ENCODE measurements at regions not wholly inside any gene's neighbourhood (a gene's known extent, or its start where the extent isn't known, plus 50 kb on each side); places are given as distances from the start of the nearest gene placed in this dataset.

DNA sequence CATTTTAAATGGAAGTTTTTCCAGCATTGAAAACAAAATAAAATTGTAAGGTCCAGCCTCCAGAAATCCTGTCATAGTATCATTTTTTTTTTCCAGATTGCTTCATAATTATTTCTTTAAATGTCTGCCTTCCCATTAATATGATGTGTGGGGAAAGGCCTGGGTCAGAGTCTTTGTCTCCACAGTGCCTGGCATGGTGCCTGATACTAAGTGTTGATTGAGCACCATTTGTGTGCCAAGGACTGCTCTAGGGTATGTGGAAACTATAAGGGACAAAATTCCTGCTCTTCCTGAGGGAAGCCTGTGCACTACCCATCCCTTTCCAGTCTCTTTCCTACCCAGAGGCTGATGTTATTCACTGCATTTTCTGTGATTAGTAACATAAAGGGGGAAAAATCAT lies 53.1 kb upstream of the BEND4 start:
- Histone ChIP-seq H3K4me3 (no peak overlapping the region), H3K9me3 (no peaks in the 10 kb centered on the region), H3K36me3 (no peaks in the 10 kb centered on the region), H3K27ac (no peak overlapping the region), H3K4me1 (no peaks in the 10 kb centered on the region), H3K27me3 (no peaks in the 10 kb centered on the region)
- intact Hi-C loops (cut with DNase I): no loop called here
- DNase-seq (ENCODE audit: low spot score in 2 of 2): no peak
- no peak for TF ChIP-seq CTCF (IDR thresholded peaks at IDR 0.05)

DNA sequence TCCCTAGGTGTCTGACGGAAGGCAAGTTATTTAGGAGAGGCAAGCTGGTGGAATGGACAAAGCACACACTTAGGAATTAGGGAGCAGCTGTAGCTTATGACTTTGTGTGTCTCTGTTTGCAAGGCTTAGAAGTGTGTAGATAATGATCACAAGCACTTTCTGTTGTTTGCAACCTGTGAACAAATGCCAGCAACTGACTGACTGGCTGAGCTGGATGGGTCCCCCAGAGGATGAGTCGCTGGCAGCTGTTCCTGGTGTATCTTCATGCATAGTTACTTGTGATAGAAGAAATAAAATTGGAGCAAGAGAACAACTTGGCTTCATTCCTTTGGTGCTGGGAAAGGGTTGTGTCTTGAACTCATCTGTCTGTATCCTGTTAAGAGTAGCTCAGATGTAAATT lies 64.2 kb upstream of the BEND4 start:
- Histone ChIP-seq H3K27ac (no peak overlapping the region), H3K4me1 (no peaks in the 10 kb centered on the region), H3K9me3 (no peaks in the 10 kb centered on the region), H3K4me3 (no peak overlapping the region), H3K27me3 (no peaks in the 10 kb centered on the region), H3K36me3 (no peaks in the 10 kb centered on the region)
- no peak for TF ChIP-seq CTCF (IDR thresholded peaks at IDR 0.05)
- DNase-seq (ENCODE audit: low spot score in 2 of 2): no peak
- intact Hi-C loops (cut with DNase I): no loop called here

DNA sequence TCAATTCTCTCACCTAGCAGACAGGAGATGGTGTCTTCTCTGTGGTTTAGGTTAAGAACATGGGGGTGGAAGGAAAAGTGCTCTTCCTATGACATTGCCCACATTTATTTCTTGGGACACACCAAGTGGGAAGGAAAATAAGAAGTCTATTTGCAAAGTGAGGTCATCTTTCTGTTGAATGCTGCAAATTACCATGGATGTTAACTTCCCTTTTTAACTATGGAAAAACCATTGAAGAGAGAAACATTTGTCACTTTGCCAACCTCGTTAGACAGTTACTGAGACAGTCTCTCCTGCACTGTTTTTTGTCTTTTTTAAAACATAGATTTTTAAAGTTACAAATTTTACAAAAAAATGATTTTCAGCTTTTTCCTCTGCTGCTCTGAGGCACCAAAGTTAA lies 72.8 kb upstream of the BEND4 start:
- TF ChIP-seq CTCF (IDR thresholded peaks at IDR 0.05): no peak
- Histone ChIP-seq H3K4me1 (no peaks in the 10 kb centered on the region), H3K9me3 (no peaks in the 10 kb centered on the region), H3K4me3 (no peak overlapping the region), H3K27ac (no peak overlapping the region), H3K27me3 (no peaks in the 10 kb centered on the region), H3K36me3 (no peaks in the 10 kb centered on the region)
- no peak for DNase-seq (ENCODE audit: low spot score in 2 of 2)
- intact Hi-C loops (cut with DNase I): no loop called here

GRCh38 chr4:42234817-42235216 lies 82.4 kb upstream of the BEND4 start:
- TF ChIP-seq CTCF (IDR thresholded peaks at IDR 0.05): no peak
- Histone ChIP-seq H3K4me3 (no peak overlapping the region), H3K9me3 (no peaks in the 10 kb centered on the region), H3K36me3 (no peaks in the 10 kb centered on the region), H3K4me1 (no peaks in the 10 kb centered on the region), H3K27me3 (no peaks in the 10 kb centered on the region), H3K27ac (no peak overlapping the region)
- no peak for DNase-seq (ENCODE audit: low spot score in 2 of 2)
- intact Hi-C loops (cut with DNase I): no loop called here

- intact Hi-C loops (cut with DNase I): no loop called here
- Histone ChIP-seq H3K27me3 (no peaks in the 10 kb centered on the region), H3K27ac (no peak overlapping the region), H3K4me1 (no peaks in the 10 kb centered on the region), H3K9me3 (no peaks in the 10 kb centered on the region), H3K36me3 (no peaks in the 10 kb centered on the region), H3K4me3 (no peak overlapping the region)
- TF ChIP-seq CTCF (IDR thresholded peaks at IDR 0.05): no peak
- DNase-seq (ENCODE audit: low spot score in 2 of 2): no peak
Observed at GRCh38 chr4:42235304-42236021, 83.0 kb upstream of the BEND4 start.

DNA sequence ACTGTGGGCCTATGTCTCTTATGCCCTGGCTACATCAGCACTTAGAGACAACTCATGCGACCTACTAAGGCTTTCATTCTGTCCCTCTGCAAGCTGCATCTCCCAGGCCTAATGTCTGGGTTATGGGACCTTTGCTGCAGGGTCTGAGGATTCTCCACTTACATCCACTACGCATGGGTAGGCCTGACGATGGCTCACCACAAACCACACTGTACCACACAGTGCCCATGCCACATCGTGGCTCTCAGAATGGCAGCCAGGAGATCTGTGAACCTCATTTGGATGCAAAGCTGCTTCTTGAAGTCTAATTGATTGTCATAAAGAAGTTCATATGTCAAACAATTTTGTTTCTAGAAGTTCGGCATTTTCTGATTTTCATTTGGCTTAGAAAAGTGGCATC lies 84.6 kb upstream of the BEND4 start:
- DNase-seq (ENCODE audit: low spot score in 2 of 2): no peak
- no peaks in the 10 kb centered on the region for H3K27me3 ChIP-seq
- H3K27ac ChIP-seq: no peak overlapping the region
- intact Hi-C loops (cut with DNase I): no loop called here
- no peaks in the 10 kb centered on the region for H3K9me3 ChIP-seq
- no peaks in the 10 kb centered on the region for H3K4me1 ChIP-seq
- no peak for TF ChIP-seq CTCF (IDR thresholded peaks at IDR 0.05)
- H3K4me3 ChIP-seq: no peak overlapping the region
- no peaks in the 10 kb centered on the region for H3K36me3 ChIP-seq
